ENCODE measurements at regions not wholly inside any gene's neighbourhood (a gene's known extent, or its start where the extent isn't known, plus 50 kb on each side); places are given as distances from the start of the nearest gene placed in this dataset.

DNA sequence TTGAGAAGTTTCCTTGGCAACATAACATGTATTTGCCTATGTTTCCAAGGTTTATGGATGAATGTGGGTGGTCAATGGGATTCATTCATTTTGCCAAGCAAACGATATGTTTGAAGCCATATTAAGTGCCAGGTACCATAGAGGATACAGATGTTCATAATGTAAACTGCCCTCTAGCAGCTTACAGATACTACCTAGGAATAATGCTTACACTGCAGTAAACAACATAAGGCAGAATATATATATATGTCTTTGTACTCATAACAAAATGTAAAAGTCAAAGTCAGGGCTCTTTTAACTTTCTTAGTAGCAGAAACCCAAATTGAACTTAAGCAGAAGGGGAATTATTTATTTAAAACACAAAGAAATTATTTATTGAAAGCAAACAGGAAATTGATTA lies 171.6 kb upstream of the TNP1 start:
- ATAC-seq (no peak), DNase-seq (ENCODE audit: low spot score) (no peak)
- Histone ChIP-seq H3K27me3 (ENCODE audit: insufficient read depth) (no peaks in the 10 kb centered on the region), H3K4me1 (ENCODE audit: insufficient read depth) (no peaks in the 10 kb centered on the region), H3K36me3 (ENCODE audit: insufficient read depth) (no peaks in the 10 kb centered on the region), H3K4me3 (no peak overlapping the region), H3K27ac (ENCODE audit: low read depth) (no peak overlapping the region), H3K79me2 (replicated peaks; ENCODE audit: insufficient read depth) (no peaks in the 10 kb centered on the region), H2AFZ (no peak overlapping the region), H3K4me2 (no peak overlapping the region), H3F3A (replicated peaks; ENCODE audit: low read depth) (no peaks in the 10 kb centered on the region), H4K20me1 (replicated peaks; ENCODE audit: insufficient read depth) (no peaks in the 10 kb centered on the region), H3K9me2 (ENCODE audit: insufficient read depth) (peaks cover 8% of the 10 kb centered on the region)
- no peaks in the 10 kb centered on the region; the same call in 2 of the 3 replicates for H3K9me3 Mint-ChIP-seq
- no peak for TF ChIP-seq ZNF114 (CRISPR knock-in tag; IDR thresholded peaks at IDR 0.05)
- TF ChIP-seq, protein P1, sequence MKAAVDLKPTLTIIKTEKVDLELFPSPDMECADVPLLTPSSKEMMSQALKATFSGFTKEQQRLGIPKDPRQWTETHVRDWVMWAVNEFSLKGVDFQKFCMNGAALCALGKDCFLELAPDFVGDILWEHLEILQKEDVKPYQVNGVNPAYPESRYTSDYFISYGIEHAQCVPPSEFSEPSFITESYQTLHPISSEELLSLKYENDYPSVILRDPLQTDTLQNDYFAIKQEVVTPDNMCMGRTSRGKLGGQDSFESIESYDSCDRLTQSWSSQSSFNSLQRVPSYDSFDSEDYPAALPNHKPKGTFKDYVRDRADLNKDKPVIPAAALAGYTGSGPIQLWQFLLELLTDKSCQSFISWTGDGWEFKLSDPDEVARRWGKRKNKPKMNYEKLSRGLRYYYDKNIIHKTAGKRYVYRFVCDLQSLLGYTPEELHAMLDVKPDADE (IDR thresholded peaks at IDR 0.05): no peak
- no peak for TF ChIP-seq ZNF462 (CRISPR knock-in tag; IDR thresholded peaks at IDR 0.05)
- TF ChIP-seq EZH2phosphoT487 (IDR thresholded peaks at IDR 0.05; ENCODE audit: unreplicated experiment): no peak
- TF ChIP-seq EZH2 (IDR thresholded peaks at IDR 0.05; ENCODE audit: low read depth, unreplicated experiment): no peak
- no peak for TF ChIP-seq STAT1 (IDR thresholded peaks at IDR 0.05; ENCODE audit: unreplicated experiment)
- TF ChIP-seq, protein P2, sequence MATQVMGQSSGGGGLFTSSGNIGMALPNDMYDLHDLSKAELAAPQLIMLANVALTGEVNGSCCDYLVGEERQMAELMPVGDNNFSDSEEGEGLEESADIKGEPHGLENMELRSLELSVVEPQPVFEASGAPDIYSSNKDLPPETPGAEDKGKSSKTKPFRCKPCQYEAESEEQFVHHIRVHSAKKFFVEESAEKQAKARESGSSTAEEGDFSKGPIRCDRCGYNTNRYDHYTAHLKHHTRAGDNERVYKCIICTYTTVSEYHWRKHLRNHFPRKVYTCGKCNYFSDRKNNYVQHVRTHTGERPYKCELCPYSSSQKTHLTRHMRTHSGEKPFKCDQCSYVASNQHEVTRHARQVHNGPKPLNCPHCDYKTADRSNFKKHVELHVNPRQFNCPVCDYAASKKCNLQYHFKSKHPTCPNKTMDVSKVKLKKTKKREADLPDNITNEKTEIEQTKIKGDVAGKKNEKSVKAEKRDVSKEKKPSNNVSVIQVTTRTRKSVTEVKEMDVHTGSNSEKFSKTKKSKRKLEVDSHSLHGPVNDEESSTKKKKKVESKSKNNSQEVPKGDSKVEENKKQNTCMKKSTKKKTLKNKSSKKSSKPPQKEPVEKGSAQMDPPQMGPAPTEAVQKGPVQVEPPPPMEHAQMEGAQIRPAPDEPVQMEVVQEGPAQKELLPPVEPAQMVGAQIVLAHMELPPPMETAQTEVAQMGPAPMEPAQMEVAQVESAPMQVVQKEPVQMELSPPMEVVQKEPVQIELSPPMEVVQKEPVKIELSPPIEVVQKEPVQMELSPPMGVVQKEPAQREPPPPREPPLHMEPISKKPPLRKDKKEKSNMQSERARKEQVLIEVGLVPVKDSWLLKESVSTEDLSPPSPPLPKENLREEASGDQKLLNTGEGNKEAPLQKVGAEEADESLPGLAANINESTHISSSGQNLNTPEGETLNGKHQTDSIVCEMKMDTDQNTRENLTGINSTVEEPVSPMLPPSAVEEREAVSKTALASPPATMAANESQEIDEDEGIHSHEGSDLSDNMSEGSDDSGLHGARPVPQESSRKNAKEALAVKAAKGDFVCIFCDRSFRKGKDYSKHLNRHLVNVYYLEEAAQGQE (IDR thresholded peaks at IDR 0.05; ENCODE audit: unreplicated experiment): no peak
- no peak for TF ChIP-seq POLR2AphosphoS5 (IDR thresholded peaks at IDR 0.05; ENCODE audit: low read depth)
- no peak for TF ChIP-seq JUNB (IDR thresholded peaks at IDR 0.05; ENCODE audit: unreplicated experiment)
- no peak for TF ChIP-seq NANOG (IDR thresholded peaks at IDR 0.05; ENCODE audit: borderline replicate concordance)
- no peak for TF ChIP-seq CREB1 (CRISPR knock-in tag; IDR thresholded peaks at IDR 0.05; ENCODE audit: low read depth)
- H3K4me1 Mint-ChIP-seq: peaks cover 2% of the 10 kb centered on the region; the same call in 1 of the 3 replicates
- no peaks in the 10 kb centered on the region for H3K36me3 Mint-ChIP-seq (ENCODE audit: low read depth)
- no peaks in the 10 kb centered on the region for H3K27me3 Mint-ChIP-seq (ENCODE audit: insufficient read depth, low read depth, poor library complexity)
- H3K27ac Mint-ChIP-seq: no peak overlapping the region
- no peak overlapping the region for H3K4me3 Mint-ChIP-seq
